ENCODE measurements at regions not wholly inside any gene's neighbourhood (a gene's known extent, or its start where the extent isn't known, plus 50 kb on each side); places are given as distances from the start of the nearest gene placed in this dataset.

- no peak overlapping the region for H3K4me3 ChIP-seq (ENCODE audit: low read depth, low read length)
- no peak for DNase-seq (ENCODE audit: low read depth)
- no peak for TF ChIP-seq CTCF (conservative IDR thresholded peaks at IDR 0.05; ENCODE audit: low read depth, low read length)
Observed at GRCh38 chr21:21828130-21828529, 829.9 kb downstream of the NCAM2 start.

GRCh38 chr21:21831036-21831435, 832.8 kb downstream of the NCAM2 start:
- H3K4me3 ChIP-seq (ENCODE audit: low read depth, low read length): no peak overlapping the region
- no peak for DNase-seq (ENCODE audit: low read depth)
- no peak for TF ChIP-seq CTCF (conservative IDR thresholded peaks at IDR 0.05; ENCODE audit: low read depth, low read length)

DNA sequence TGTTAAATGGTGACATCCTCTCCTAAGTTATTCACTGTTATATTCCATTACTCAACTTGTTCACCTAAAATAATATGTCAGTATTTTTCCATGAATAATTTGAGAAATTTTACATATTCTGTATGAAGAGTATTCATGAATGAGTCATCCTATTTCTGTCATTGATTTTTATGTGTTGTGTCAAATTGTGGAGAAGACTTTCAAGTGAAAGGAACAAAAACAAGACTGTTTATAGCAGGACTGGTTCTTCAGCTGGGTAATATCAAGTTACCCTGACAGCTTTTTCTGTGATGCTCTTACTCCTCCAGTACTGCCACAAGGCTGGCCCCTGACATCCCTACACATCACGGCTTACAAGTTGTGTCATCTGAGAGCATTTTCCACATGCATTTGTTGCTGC, 847.7 kb downstream of the NCAM2 start:
- DNase-seq (ENCODE audit: low read depth): peak; percentile 45
- no peak for TF ChIP-seq CTCF (conservative IDR thresholded peaks at IDR 0.05; ENCODE audit: low read depth, low read length)
- no peak overlapping the region for H3K4me3 ChIP-seq (ENCODE audit: low read depth, low read length)

- H3K4me3 ChIP-seq (ENCODE audit: low read depth, low read length): no peak overlapping the region
- no peak for TF ChIP-seq CTCF (conservative IDR thresholded peaks at IDR 0.05; ENCODE audit: low read depth, low read length)
- DNase-seq (ENCODE audit: low read depth): no peak
Observed at GRCh38 chr21:21851205-21851604, 853.0 kb downstream of the NCAM2 start.

- no peak for TF ChIP-seq CTCF (conservative IDR thresholded peaks at IDR 0.05; ENCODE audit: low read depth, low read length)
- DNase-seq (ENCODE audit: low read depth): peak; percentile 13
- no peak overlapping the region for H3K4me3 ChIP-seq (ENCODE audit: low read depth, low read length)
Observed at GRCh38 chr21:21851657-21852056, 853.4 kb downstream of the NCAM2 start.

DNA sequence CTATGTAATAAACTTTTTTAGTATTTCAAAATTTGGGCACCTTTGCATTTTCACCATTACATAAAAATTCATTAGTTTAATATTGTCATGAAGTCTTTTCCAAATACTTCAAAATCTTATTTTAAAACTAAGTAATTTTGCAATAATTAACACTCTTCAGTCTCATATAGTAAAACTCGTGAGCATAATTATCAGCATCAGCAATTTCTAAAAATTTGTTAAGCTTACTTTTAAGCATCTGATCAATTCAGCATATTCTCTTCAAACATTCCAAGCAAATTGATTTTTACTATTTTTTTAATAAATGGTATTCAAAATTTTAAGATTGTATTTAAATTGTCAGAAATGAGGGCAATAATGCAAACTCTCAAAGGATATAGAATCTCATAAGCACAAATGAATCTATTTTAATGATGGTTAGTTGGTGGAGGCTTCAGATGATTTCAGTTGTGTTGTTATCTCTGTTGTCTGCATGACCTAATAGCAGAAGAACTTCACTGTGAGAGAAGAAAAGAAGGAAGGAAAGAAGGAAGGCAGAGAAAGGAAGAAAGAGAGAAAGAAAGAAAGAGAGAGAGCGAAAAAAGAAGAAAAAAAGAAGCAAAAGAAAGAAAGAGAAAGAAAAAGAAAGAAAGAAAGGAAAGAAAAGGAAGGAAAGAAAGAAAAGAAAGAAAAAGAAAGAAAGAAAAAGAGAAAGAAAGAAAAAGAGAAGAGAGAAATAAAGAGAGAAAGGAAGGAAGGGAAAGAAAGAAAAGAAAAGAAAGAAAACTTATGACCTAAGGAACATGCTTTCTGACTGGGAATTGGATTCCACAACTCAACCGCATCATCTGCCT, 860.5 kb downstream of the NCAM2 start:
- H3K4me3 ChIP-seq (ENCODE audit: low read depth, low read length): no peak overlapping the region
- no peak for DNase-seq (ENCODE audit: low read depth)
- TF ChIP-seq CTCF (conservative IDR thresholded peaks at IDR 0.05; ENCODE audit: low read depth, low read length): no peak

DNA sequence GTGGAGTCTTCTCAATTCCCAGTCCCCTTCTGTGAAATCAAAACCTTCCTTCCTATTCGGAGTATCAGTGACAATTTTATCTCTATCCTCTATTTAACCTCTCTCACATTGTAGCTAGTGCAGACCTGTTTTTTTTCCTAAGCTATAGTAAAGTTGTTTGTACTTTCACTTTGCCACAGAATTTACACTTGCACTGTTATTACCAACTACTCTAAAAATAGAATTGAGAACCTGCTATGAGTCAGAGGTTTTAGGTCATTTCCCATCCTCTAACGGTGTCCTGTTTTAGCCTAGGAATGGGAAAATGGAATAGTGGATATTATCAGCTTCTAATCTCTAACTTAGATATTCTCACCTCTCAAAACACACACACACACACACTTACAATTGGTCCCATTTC, 862.7 kb downstream of the NCAM2 start:
- DNase-seq (ENCODE audit: low read depth): peak; percentile 66
- no peak for TF ChIP-seq CTCF (conservative IDR thresholded peaks at IDR 0.05; ENCODE audit: low read depth, low read length)
- no peak overlapping the region for H3K4me3 ChIP-seq (ENCODE audit: low read depth, low read length)
